AG04449 (cell line): ENCODE measurements at regions not wholly inside any gene's neighbourhood (a gene's known extent, or its start where the extent isn't known, plus 50 kb on each side); places are given as distances from the start of the nearest gene placed in this dataset.

ENCODE experiments used
- CTCF ChIA-PET: fragments of 350-600 bp; formaldehyde crosslinking; extraction: SDS; loops from one replicate; lab custom pipeline; 2021; ENCODE audit warnings: antibody characterized with exemption; lab: Yijun Ruan, JAX
- POLR2A ChIA-PET: fragments of 400-600, 350-600 bp; formaldehyde crosslinking; extraction: SDS; loops from one replicate; lab custom pipeline; 2020; ENCODE audit warnings: antibody characterized with exemption, inconsistent platforms; lab: Yijun Ruan, JAX
- DNase-seq: peaks from one replicate; pipeline ENCODE4 v3.0.0-alpha.2; 2010; ENCODE audit warnings: low read depth, low spot score
- H3K4me3 ChIP-seq: 2 replicates; pipeline ENCODE4 v1.5.1; 2011; ENCODE audit warnings: low read depth, mild to moderate bottlenecking, control low read depth, low read length
- CTCF ChIP-seq: IDR thresholded peaks from one replicate; pipeline ENCODE4 v1.5.1; 2011; ENCODE audit warnings: mild to moderate bottlenecking, moderate library complexity, low read length, control low read depth, inconsistent platforms; ENCODE audit not compliant: insufficient read depth; ENCODE audit errors: missing control alignments

- TF ChIP-seq CTCF, result no peak
- ChIA-PET CTCF (no interaction called here), POLR2A (no interaction called here)
- DNase-seq, result no peak
- H3K4me3 ChIP-seq, result no peak overlapping the region
These were observed 56.1 kb downstream of the BTG1 start for GRCh38 chr12:92089559-92089958.

- ChIA-PET CTCF (no interaction called here), POLR2A (no interaction called here)
- no peak overlapping the region for H3K4me3 ChIP-seq
- no peak for TF ChIP-seq CTCF
- no peak for DNase-seq
These were observed 56.8 kb downstream of the BTG1 start for GRCh38 chr12:92088805-92089204.

- TF ChIP-seq CTCF, result no peak
- ChIA-PET CTCF (interaction anchor here (1.0 to 2.5 kb wide), 2 partner anchors 274 kb away, joined by 3 to 5 read pairs; no protein-coding TSS in a partner anchor), POLR2A (interaction anchor here (1.2 kb wide), 1 partner anchor 60 kb away, joined by 3 read pairs; the partner anchor contains the start of gene BTG1)
- no peak overlapping the region for H3K4me3 ChIP-seq
- no peak for DNase-seq
These were observed 60.0 kb downstream of the BTG1 start for GRCh38 chr12:92085736-92086040.

GRCh38 chr12:92085040-92085735 is 60.5 kb downstream of the BTG1 start:
- ChIA-PET POLR2A (interaction anchor here (1.2 to 1.3 kb wide), 2 partner anchors 59 to 61 kb away, joined by 3 to 4 read pairs; partner anchors contain the start of gene BTG1), CTCF (interaction anchor here (1.0 kb wide), 1 partner anchor 274 kb away, joined by 3 read pairs; no protein-coding TSS in a partner anchor)
- no peak for TF ChIP-seq CTCF
- DNase-seq, result no peak
- no peak overlapping the region for H3K4me3 ChIP-seq

- no peak for TF ChIP-seq CTCF
- CTCF ChIA-PET, result no interaction called here
- no peak overlapping the region for H3K4me3 ChIP-seq
- DNase-seq, result no peak
- POLR2A ChIA-PET, result no interaction called here
These were observed 64.7 kb downstream of the BTG1 start for GRCh38 chr12:92080911-92081285.

GRCh38 chr12:92079054-92079385 is 66.6 kb downstream of the BTG1 start:
- ChIA-PET POLR2A (no interaction called here), CTCF (no interaction called here)
- no peak overlapping the region for H3K4me3 ChIP-seq
- no peak for TF ChIP-seq CTCF
- DNase-seq, result no peak
